Gastrocnemius medialis (tissue), 4 donors: ENCODE measurements at regions not wholly inside any gene's neighbourhood (a gene's known extent, or its start where the extent isn't known, plus 50 kb on each side); places are given as distances from the start of the nearest gene placed in this dataset.

Experiments
- POLR2A ChIP-seq, 2 donors: fragments of 450-650 bp; IDR thresholded peaks; one replicate each; pipeline ENCODE4 v1.6.1; 2017; ENCODE audit warnings: antibody characterized with exemption in 2 of 2, mild to moderate bottlenecking in 2 of 2, moderate library complexity in 2 of 2
- TF ChIP-seq, protein P1 (sequence below), 5 experiments: fragments of 450-650 bp in 3 of 5; fragments of 200-600 bp in 2 of 5; sonication (generic) in 2 of 5; IDR thresholded peaks in 4 of 5; conservative IDR thresholded peaks in 1 of 5; 1 replicate in 4 of 5; 2 replicates in 1 of 5; pipeline ENCODE4 v1.5.1; 2016 to 2019; ENCODE audit warnings: antibody characterized with exemption in 5 of 5, mild to moderate bottlenecking in 3 of 5, moderate library complexity in 3 of 5

DNA sequence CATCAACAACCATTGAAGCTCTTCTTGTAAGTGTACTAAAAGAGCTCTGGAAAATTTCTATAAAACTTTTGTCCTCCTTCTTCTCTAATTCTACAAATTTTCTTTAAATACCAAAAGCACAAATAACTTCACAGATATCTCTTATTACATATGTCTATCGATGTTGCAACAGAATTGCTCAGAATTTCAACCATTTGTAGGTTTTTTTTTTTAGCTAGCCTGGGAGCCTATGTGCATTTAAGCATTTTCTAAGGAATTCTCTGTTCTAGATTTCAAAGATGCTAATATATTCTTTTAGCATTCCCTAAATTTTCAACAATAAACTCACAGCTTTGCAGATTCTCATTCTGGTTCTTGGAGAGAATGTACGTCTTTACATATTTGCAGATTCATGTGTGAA is 774.3 kb upstream of the NR2F2 start:
- TF ChIP-seq, protein P1, sequence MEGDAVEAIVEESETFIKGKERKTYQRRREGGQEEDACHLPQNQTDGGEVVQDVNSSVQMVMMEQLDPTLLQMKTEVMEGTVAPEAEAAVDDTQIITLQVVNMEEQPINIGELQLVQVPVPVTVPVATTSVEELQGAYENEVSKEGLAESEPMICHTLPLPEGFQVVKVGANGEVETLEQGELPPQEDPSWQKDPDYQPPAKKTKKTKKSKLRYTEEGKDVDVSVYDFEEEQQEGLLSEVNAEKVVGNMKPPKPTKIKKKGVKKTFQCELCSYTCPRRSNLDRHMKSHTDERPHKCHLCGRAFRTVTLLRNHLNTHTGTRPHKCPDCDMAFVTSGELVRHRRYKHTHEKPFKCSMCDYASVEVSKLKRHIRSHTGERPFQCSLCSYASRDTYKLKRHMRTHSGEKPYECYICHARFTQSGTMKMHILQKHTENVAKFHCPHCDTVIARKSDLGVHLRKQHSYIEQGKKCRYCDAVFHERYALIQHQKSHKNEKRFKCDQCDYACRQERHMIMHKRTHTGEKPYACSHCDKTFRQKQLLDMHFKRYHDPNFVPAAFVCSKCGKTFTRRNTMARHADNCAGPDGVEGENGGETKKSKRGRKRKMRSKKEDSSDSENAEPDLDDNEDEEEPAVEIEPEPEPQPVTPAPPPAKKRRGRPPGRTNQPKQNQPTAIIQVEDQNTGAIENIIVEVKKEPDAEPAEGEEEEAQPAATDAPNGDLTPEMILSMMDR (IDR thresholded peaks at IDR 0.05 in 4 of 5, conservative IDR thresholded peaks at IDR 0.05 in 1 of 5) = no peak
- TF ChIP-seq POLR2A (IDR thresholded peaks at IDR 0.05) = no peak
